ENCODE measurements at regions not wholly inside any gene's neighbourhood (a gene's known extent, or its start where the extent isn't known, plus 50 kb on each side); places are given as distances from the start of the nearest gene placed in this dataset.

DNA sequence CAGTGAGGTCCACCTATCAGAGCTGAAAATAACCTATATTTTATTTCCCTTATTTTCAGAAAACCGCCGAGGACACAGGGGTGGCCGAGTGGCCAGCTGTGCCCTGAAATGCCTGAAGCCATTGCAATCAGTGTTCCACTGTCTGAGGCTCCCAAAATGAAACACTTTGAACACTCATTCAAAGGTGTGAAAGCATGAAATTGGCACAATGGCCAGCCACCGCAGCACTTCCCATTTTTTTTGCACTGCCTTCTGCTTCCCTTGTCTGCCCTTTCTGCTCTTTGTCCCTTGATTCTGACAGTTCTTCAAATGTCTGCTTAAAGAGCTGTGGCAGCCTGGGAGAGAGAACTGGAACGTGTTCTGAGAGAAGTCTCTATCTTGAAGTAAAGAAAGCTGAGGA lies 1127.5 kb upstream of the CELF4 start:
- Histone ChIP-seq H3K9me3 (replicated peaks; ENCODE audit: control insufficient read depth, insufficient read depth, low read length) (peaks cover 3% of the 10 kb centered on the region), H3K4me2 (ENCODE audit: insufficient read depth, low read length) (no peak overlapping the region), H4K20me1 (replicated peaks; ENCODE audit: control insufficient read depth, extremely low read depth, insufficient read depth, low read length) (no peaks in the 10 kb centered on the region), H3K79me2 (ENCODE audit: control insufficient read depth, insufficient read depth, low read length) (no peaks in the 10 kb centered on the region), H3K27ac (ENCODE audit: insufficient read depth, low read depth, low read length) (no peak overlapping the region), H3K4me3 (replicated peaks in 1 of 3; ENCODE audit: insufficient read depth in 1 of 3, low read depth in 1 of 3, low read length in 3 of 3) (no peak overlapping the region), H3K4me1 (ENCODE audit: control insufficient read depth, extremely low read depth, insufficient read depth, low read length) (no peaks in the 10 kb centered on the region), H3K36me3 (ENCODE audit: control insufficient read depth in 2 of 2, extremely low read depth in 1 of 2, insufficient read depth in 2 of 2, low read length in 2 of 2) (no peaks in the 10 kb centered on the region), H3K27me3 (ENCODE audit: control insufficient read depth in 2 of 2, insufficient read depth in 2 of 2, low read length in 2 of 2) (no peaks in the 10 kb centered on the region), H3K9me1 (replicated peaks; ENCODE audit: control insufficient read depth, extremely low read depth, insufficient read depth, low read length) (no peaks in the 10 kb centered on the region), H2AFZ (ENCODE audit: low read depth, low read length) (no peak overlapping the region), H3K9ac (replicated peaks; ENCODE audit: extremely low read depth, insufficient read depth, low read length) (no peak overlapping the region)
- CTCF ChIA-PET, result no interaction called here
- TF ChIP-seq, protein P1, sequence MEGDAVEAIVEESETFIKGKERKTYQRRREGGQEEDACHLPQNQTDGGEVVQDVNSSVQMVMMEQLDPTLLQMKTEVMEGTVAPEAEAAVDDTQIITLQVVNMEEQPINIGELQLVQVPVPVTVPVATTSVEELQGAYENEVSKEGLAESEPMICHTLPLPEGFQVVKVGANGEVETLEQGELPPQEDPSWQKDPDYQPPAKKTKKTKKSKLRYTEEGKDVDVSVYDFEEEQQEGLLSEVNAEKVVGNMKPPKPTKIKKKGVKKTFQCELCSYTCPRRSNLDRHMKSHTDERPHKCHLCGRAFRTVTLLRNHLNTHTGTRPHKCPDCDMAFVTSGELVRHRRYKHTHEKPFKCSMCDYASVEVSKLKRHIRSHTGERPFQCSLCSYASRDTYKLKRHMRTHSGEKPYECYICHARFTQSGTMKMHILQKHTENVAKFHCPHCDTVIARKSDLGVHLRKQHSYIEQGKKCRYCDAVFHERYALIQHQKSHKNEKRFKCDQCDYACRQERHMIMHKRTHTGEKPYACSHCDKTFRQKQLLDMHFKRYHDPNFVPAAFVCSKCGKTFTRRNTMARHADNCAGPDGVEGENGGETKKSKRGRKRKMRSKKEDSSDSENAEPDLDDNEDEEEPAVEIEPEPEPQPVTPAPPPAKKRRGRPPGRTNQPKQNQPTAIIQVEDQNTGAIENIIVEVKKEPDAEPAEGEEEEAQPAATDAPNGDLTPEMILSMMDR (IDR thresholded peaks at IDR 0.05; ENCODE audit: extremely low read depth in 1 of 2, insufficient read depth in 1 of 2, low read depth in 1 of 2, low read length in 2 of 2), result no peak
- TF ChIP-seq POLR2AphosphoS5 (IDR thresholded peaks at IDR 0.05; ENCODE audit: insufficient read depth, low read depth, low read length) (no peak), POLR2A (IDR thresholded peaks at IDR 0.05; ENCODE audit: low read depth, low read length) (no peak), FOS (IDR thresholded peaks at IDR 0.05; ENCODE audit: borderline replicate concordance, insufficient read depth, low read length) (no peak), JUN (IDR thresholded peaks at IDR 0.05; ENCODE audit: borderline replicate concordance, insufficient read depth, insufficient read length, low read depth) (no peak), EZH2 (IDR thresholded peaks at IDR 0.05; ENCODE audit: borderline replicate concordance, low read depth, low read length, severe bottlenecking) (no peak), MYC (IDR thresholded peaks at IDR 0.05; ENCODE audit: low read depth, low read length) (no peak)
- TF ChIP-seq, protein P2, sequence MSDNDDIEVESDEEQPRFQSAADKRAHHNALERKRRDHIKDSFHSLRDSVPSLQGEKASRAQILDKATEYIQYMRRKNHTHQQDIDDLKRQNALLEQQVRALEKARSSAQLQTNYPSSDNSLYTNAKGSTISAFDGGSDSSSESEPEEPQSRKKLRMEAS (IDR thresholded peaks at IDR 0.05; ENCODE audit: insufficient read depth, insufficient read length), result no peak
- no TSS peak for BruUV-seq (replicated peaks)
- DNase-seq (ENCODE audit: low read depth, low spot score) (no peak), FAIRE-seq (no peak)
- dilution Hi-C loops (cut with MboI; ENCODE audit: extremely low pct_ligation_motif_present, low sequenced_read_pairs) (no loop called here), intact Hi-C loops (cut with micrococcal nuclease) (no loop called here)
- POLR2A ChIA-PET, result no interaction called here

All from endothelial cell of umbilical vein (primary cell).